ENCODE measurements at regions not wholly inside any gene's neighbourhood (a gene's known extent, or its start where the extent isn't known, plus 50 kb on each side); places are given as distances from the start of the nearest gene placed in this dataset.

DNA sequence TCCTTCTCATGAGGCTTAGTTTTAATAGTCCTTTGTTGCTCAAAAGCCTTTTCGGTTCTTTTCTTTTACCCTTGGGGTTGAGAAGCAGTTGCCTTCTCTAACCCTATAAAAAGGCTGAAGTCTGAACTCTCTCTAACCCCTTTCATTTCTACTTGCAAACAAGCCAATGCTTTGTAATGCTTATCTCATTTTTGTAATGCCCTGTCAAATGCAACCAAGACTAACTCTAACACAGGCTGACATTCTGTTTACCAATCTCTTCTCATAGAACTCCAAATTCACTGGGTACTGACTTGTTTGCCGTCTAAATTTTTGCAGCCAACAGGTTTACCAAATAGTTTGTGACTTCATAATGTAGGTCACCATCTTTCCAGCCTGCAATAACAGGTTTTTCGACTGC, 233.9 kb upstream of the SNX7 start:
- TF ChIP-seq, protein P1, sequence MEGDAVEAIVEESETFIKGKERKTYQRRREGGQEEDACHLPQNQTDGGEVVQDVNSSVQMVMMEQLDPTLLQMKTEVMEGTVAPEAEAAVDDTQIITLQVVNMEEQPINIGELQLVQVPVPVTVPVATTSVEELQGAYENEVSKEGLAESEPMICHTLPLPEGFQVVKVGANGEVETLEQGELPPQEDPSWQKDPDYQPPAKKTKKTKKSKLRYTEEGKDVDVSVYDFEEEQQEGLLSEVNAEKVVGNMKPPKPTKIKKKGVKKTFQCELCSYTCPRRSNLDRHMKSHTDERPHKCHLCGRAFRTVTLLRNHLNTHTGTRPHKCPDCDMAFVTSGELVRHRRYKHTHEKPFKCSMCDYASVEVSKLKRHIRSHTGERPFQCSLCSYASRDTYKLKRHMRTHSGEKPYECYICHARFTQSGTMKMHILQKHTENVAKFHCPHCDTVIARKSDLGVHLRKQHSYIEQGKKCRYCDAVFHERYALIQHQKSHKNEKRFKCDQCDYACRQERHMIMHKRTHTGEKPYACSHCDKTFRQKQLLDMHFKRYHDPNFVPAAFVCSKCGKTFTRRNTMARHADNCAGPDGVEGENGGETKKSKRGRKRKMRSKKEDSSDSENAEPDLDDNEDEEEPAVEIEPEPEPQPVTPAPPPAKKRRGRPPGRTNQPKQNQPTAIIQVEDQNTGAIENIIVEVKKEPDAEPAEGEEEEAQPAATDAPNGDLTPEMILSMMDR (IDR thresholded peaks at IDR 0.05) = no peak
- TF ChIP-seq POLR2A (IDR thresholded peaks at IDR 0.05) = no peak

Measured in body of pancreas (tissue), 4 donors.